ENCODE measurements at regions not wholly inside any gene's neighbourhood (a gene's known extent, or its start where the extent isn't known, plus 50 kb on each side); places are given as distances from the start of the nearest gene placed in this dataset.

DNA sequence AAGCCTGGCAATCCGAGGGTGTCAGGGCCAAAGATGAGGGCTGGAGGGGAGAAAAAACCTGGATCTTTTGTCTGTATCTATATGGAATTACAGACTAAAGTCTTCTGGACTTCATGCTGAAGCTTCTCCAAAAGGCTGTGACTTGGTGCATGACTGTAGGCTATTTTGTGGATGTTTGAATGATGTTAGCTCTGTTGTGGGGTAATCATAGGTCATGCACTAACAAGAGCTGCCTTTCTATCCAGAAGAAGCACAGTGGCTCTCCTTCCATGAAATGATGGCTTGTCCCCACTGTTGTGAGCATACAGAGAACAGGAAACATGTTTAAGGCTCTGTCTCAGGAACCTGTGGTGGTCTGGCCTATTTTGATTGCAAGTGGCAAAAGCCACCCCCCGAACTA is 263.3 kb upstream of the PLET1 start (continued):
- TF ChIP-seq, protein P1, sequence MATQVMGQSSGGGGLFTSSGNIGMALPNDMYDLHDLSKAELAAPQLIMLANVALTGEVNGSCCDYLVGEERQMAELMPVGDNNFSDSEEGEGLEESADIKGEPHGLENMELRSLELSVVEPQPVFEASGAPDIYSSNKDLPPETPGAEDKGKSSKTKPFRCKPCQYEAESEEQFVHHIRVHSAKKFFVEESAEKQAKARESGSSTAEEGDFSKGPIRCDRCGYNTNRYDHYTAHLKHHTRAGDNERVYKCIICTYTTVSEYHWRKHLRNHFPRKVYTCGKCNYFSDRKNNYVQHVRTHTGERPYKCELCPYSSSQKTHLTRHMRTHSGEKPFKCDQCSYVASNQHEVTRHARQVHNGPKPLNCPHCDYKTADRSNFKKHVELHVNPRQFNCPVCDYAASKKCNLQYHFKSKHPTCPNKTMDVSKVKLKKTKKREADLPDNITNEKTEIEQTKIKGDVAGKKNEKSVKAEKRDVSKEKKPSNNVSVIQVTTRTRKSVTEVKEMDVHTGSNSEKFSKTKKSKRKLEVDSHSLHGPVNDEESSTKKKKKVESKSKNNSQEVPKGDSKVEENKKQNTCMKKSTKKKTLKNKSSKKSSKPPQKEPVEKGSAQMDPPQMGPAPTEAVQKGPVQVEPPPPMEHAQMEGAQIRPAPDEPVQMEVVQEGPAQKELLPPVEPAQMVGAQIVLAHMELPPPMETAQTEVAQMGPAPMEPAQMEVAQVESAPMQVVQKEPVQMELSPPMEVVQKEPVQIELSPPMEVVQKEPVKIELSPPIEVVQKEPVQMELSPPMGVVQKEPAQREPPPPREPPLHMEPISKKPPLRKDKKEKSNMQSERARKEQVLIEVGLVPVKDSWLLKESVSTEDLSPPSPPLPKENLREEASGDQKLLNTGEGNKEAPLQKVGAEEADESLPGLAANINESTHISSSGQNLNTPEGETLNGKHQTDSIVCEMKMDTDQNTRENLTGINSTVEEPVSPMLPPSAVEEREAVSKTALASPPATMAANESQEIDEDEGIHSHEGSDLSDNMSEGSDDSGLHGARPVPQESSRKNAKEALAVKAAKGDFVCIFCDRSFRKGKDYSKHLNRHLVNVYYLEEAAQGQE (IDR thresholded peaks at IDR 0.05) = no peak
- TF ChIP-seq JUND (IDR thresholded peaks at IDR 0.05) = no peak
- TF ChIP-seq HNF4A (conservative IDR thresholded peaks at IDR 0.05) = no peak
- no peak for TF ChIP-seq EGR1 (IDR thresholded peaks at IDR 0.05; ENCODE audit: low read depth in 2 of 2)
- no peak for TF ChIP-seq NR2F2 (IDR thresholded peaks at IDR 0.05)
- TF ChIP-seq, protein P2, sequence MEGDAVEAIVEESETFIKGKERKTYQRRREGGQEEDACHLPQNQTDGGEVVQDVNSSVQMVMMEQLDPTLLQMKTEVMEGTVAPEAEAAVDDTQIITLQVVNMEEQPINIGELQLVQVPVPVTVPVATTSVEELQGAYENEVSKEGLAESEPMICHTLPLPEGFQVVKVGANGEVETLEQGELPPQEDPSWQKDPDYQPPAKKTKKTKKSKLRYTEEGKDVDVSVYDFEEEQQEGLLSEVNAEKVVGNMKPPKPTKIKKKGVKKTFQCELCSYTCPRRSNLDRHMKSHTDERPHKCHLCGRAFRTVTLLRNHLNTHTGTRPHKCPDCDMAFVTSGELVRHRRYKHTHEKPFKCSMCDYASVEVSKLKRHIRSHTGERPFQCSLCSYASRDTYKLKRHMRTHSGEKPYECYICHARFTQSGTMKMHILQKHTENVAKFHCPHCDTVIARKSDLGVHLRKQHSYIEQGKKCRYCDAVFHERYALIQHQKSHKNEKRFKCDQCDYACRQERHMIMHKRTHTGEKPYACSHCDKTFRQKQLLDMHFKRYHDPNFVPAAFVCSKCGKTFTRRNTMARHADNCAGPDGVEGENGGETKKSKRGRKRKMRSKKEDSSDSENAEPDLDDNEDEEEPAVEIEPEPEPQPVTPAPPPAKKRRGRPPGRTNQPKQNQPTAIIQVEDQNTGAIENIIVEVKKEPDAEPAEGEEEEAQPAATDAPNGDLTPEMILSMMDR (IDR thresholded peaks at IDR 0.05; ENCODE audit: low read depth, low read length, missing input control) = no peak
- TF ChIP-seq SP1 (IDR thresholded peaks at IDR 0.05) = no peak

DNA sequence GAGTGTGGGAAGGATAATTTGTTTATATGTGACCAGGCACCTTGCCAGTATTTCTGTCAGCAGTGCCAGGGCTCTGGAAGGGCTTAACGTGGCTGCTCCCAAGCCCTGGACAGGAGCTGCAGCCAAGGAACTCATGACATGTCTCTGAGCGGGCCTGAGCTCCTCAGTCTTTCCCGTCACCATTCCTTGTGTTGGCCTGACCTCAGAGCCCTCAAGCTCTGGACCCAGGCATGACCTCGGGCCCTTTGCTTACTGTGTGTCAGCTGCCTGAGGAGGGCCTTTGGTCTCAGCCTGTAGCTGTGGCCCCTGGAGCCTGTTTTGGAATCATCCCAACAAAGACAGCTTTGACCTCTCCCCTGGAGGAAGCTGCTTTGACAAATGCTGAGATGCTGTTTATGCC is 264.1 kb upstream of the PLET1 start:
- TF ChIP-seq NR2F2 (IDR thresholded peaks at IDR 0.05) = peak; percentile 78
- TF ChIP-seq, protein P3, sequence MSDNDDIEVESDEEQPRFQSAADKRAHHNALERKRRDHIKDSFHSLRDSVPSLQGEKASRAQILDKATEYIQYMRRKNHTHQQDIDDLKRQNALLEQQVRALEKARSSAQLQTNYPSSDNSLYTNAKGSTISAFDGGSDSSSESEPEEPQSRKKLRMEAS (IDR thresholded peaks at IDR 0.05) = no peak
- Histone ChIP-seq H3K4me1 (ENCODE audit: control insufficient read depth in 4 of 4, insufficient read depth in 4 of 4, low read length in 3 of 4) (no peaks in the 10 kb centered on the region), H3K9me3 (ENCODE audit: control insufficient read depth in 4 of 4, low read length in 3 of 4) (no peaks in the 10 kb centered on the region), H3K27ac (ENCODE audit: low read depth in 1 of 2, low read length in 2 of 2) (peak overlapping the region in 1 of 2 donors; percentile 17), H3K27me3 (ENCODE audit: control insufficient read depth in 4 of 4, insufficient read depth in 4 of 4, low read length in 3 of 4) (no peaks in the 10 kb centered on the region), H3K9ac (ENCODE audit: low read depth in 1 of 2, low read length in 2 of 2) (no peak overlapping the region), H3K4me3 (ENCODE audit: low read depth in 1 of 3, low read length in 3 of 3) (no peak overlapping the region), H3K36me3 (ENCODE audit: control insufficient read depth in 4 of 4, insufficient read depth in 3 of 4, low read depth in 1 of 4, low read length in 3 of 4) (no peaks in the 10 kb centered on the region)
- 48% methylated on average over 4 of the region's 4 CpGs for WGBS
- DNase-seq (ENCODE audit: low spot score) = no peak

DNA sequence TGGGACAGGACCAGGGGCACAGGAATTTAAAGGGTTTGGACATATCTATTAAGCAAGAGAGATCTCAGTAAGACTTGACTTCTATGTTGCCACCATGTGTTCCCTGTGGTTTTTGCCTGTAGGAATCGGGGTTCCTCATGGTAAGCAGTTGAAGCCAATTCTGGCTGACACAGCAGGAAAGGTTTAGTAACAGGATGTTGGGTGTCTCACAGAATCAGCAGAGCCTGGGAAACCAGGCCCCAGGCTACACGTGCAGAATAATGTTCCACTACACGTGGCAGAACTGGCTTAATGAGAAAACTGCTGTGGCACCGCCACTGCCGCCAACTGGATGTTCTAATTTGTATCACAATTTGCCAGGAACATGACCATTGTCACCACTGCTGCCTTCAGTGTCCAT is 264.6 kb upstream of the PLET1 start:
- H3K27me3 ChIP-seq (ENCODE audit: control insufficient read depth in 4 of 4, insufficient read depth in 4 of 4, low read length in 3 of 4) = no peaks in the 10 kb centered on the region
- no peak overlapping the region for H3K4me3 ChIP-seq (ENCODE audit: low read depth in 1 of 3, low read length in 3 of 3)
- H3K9me3 ChIP-seq (ENCODE audit: control insufficient read depth in 4 of 4, low read length in 3 of 4) = no peaks in the 10 kb centered on the region
- no peak for DNase-seq (ENCODE audit: low spot score)
- H3K4me1 ChIP-seq (ENCODE audit: control insufficient read depth in 4 of 4, insufficient read depth in 4 of 4, low read length in 3 of 4) = no peaks in the 10 kb centered on the region
- WGBS = 70% methylated on average over 5 of the region's 5 CpGs
- peak overlapping the region in 1 of 2 donors; percentile 17 for H3K27ac ChIP-seq (ENCODE audit: low read depth in 1 of 2, low read length in 2 of 2)
- H3K36me3 ChIP-seq (ENCODE audit: control insufficient read depth in 4 of 4, insufficient read depth in 3 of 4, low read depth in 1 of 4, low read length in 3 of 4) = no peaks in the 10 kb centered on the region
- TF ChIP-seq SP1 (IDR thresholded peaks at IDR 0.05) (no peak), JUND (IDR thresholded peaks at IDR 0.05) (no peak), NR2F2 (IDR thresholded peaks at IDR 0.05) (peak; percentile 5), TAF1 (conservative IDR thresholded peaks at IDR 0.05) (no peak)
- no peak overlapping the region for H3K9ac ChIP-seq (ENCODE audit: low read depth in 1 of 2, low read length in 2 of 2)

Measured in liver (tissue), 8 donors.